Stomach (tissue), 8 donors: ENCODE measurements at regions not wholly inside any gene's neighbourhood (a gene's known extent, or its start where the extent isn't known, plus 50 kb on each side); places are given as distances from the start of the nearest gene placed in this dataset.

Experiments used
- DNase-seq, 2 donors: peaks; one replicate each; pipeline versions ENCODE4 v3.0.0 to v3.0.0-alpha.2; 2013 to 2019
- H3K27ac ChIP-seq, 5 donors: fragments of 200-600 bp in 4 of 5; sonication (generic) in 4 of 5; one replicate each; pipeline ENCODE4 v1.5.1; 2013 to 2019; ENCODE audit warnings: mild to moderate bottlenecking in 1 of 5, moderate library complexity in 1 of 5
- H3K27me3 ChIP-seq, 3 donors: fragments of 200-600 bp; sonication (generic); one replicate each; pipeline ENCODE4 v1.5.1; 2017 to 2019; ENCODE audit warnings: mixed run types in 1 of 3
- H3K36me3 ChIP-seq, 4 donors: fragments of 200-600 bp; sonication (generic); 1 replicate in 3 of 4; 2 replicates in 1 of 4; pipeline ENCODE4 v1.5.1; 2016 to 2019
- H3K4me1 ChIP-seq, 4 donors: fragments of 200-600 bp; sonication (generic); one replicate each; pipeline ENCODE4 v1.5.1; 2016 to 2019
- H3K4me3 ChIP-seq, 4 donors: fragments of 200-600 bp; sonication (generic) in 3 of 4; one replicate each; pipeline ENCODE4 v1.5.1; 2016 to 2019; ENCODE audit warnings: mild to moderate bottlenecking in 1 of 4
- H3K9me3 ChIP-seq, 4 donors: fragments of 200-600 bp; sonication (generic); one replicate each; pipeline ENCODE4 v1.5.1; 2016 to 2019
- CTCF ChIP-seq, 7 experiments: fragments of 450-650 bp in 4 of 7; fragments of 200-600 bp in 3 of 7; sonication (generic) in 3 of 7; IDR thresholded peaks; one replicate each; pipeline ENCODE4 v1.5.1; 2016 to 2019; ENCODE audit warnings: antibody characterized with exemption in 7 of 7, control low read depth in 2 of 7, mild to moderate bottlenecking in 1 of 7
- EP300 ChIP-seq: sonication (generic); formaldehyde crosslinking; IDR thresholded peaks from one replicate; pipeline ENCODE4 v1.6.1; 2017; ENCODE audit warnings: antibody characterized with exemption
- POLR2A ChIP-seq, 4 donors: fragments of 450-650 bp; IDR thresholded peaks; one replicate each; pipeline ENCODE4 v1.6.1; 2016; ENCODE audit warnings: antibody characterized with exemption in 4 of 4, control low read depth in 2 of 4, mild to moderate bottlenecking in 1 of 4, moderate library complexity in 1 of 4
- POLR2AphosphoS5 ChIP-seq, 3 donors: sonication (generic); formaldehyde crosslinking; IDR thresholded peaks; one replicate each; pipeline ENCODE4 v1.6.1; 2016; ENCODE audit warnings: antibody characterized with exemption in 3 of 3
- WGBS, 5 donors: extraction: QIAGEN DNeasy Blood & Tissue Kit in 3 of 5; methylation state at CpG; one replicate each; pipeline versions ENCODE4 v1.1.5 to v1.1.7; 2013 to 2018; 5-methylcytosine and 5-hydroxymethylcytosine counted together
- intact Hi-C: fragments of 100-400 bp; cut with DNase I; formaldehyde crosslinking; loops from one replicate; pipeline ENCODE4 v1.15.1; 2023; ENCODE audit warnings: low total_unique reads
- donor health status: healthy with polysubstance abuse.
- donor health status: Bipolar disorder and iron deficiency.
- donor health status: healthy.

GRCh38 chr19:31068268-31068667 is 281.0 kb downstream of the TSHZ3 start:
- DNase-seq, result no peak
- H3K9me3 ChIP-seq, result no peaks in the 10 kb centered on the region
- peaks cover 0 to 4% (median 0%) of the 10 kb centered on the region in 4 donors for H3K4me1 ChIP-seq
- intact Hi-C loops, result no loop called here
- H3K27ac ChIP-seq, result no peak overlapping the region
- H3K36me3 ChIP-seq, result no peaks in the 10 kb centered on the region
- TF ChIP-seq CTCF (IDR thresholded peaks at IDR 0.05) (no peak), EP300 (no peak), POLR2AphosphoS5 (IDR thresholded peaks at IDR 0.05) (no peak), POLR2A (IDR thresholded peaks at IDR 0.05) (no peak)
- WGBS, 5 donors, result 71 to 82% (median 75%) methylated on average over 6 of the region's 6 CpGs
- H3K4me3 ChIP-seq, result no peak overlapping the region
- peaks cover 0 to 21% (median 0%) of the 10 kb centered on the region in 3 donors for H3K27me3 ChIP-seq

GRCh38 chr19:31066385-31066784 is 282.9 kb downstream of the TSHZ3 start:
- H3K9me3 ChIP-seq, result no peaks in the 10 kb centered on the region
- no peaks in the 10 kb centered on the region for H3K36me3 ChIP-seq
- 68 to 74% (median 72%) methylated on average over 9 of the region's 9 CpGs for WGBS, 5 donors
- H3K27ac ChIP-seq, result no peak overlapping the region
- H3K27me3 ChIP-seq, result peaks cover 0 to 15% (median 0%) of the 10 kb centered on the region in 3 donors
- TF ChIP-seq CTCF (IDR thresholded peaks at IDR 0.05), result no peak
- TF ChIP-seq EP300, result no peak
- no peak for TF ChIP-seq POLR2A (IDR thresholded peaks at IDR 0.05)
- no peak for TF ChIP-seq POLR2AphosphoS5 (IDR thresholded peaks at IDR 0.05)
- H3K4me3 ChIP-seq, result no peak overlapping the region
- intact Hi-C loops, result no loop called here
- H3K4me1 ChIP-seq, result peaks cover 0 to 4% (median 0%) of the 10 kb centered on the region in 4 donors
- DNase-seq, result peak in 1 of 2 donors; percentile 6

GRCh38 chr19:31064491-31064890 is 284.7 kb downstream of the TSHZ3 start:
- Histone ChIP-seq H3K27ac (no peak overlapping the region), H3K4me3 (no peak overlapping the region), H3K9me3 (no peaks in the 10 kb centered on the region), H3K36me3 (no peaks in the 10 kb centered on the region), H3K4me1 (peaks cover 0 to under 1% (median 0%) of the 10 kb centered on the region in 4 donors), H3K27me3 (peaks cover 0 to 10% (median 0%) of the 10 kb centered on the region in 3 donors)
- 71 to 80% (median 74%) methylated on average over 9 of the region's 9 CpGs for WGBS, 5 donors
- DNase-seq, result no peak
- no peak for TF ChIP-seq CTCF (IDR thresholded peaks at IDR 0.05)
- no peak for TF ChIP-seq POLR2A (IDR thresholded peaks at IDR 0.05)
- no peak for TF ChIP-seq POLR2AphosphoS5 (IDR thresholded peaks at IDR 0.05)
- no peak for TF ChIP-seq EP300
- intact Hi-C loops, result no loop called here

GRCh38 chr19:31058676-31059340 is 290.4 kb downstream of the TSHZ3 start:
- no peak overlapping the region for H3K4me3 ChIP-seq
- TF ChIP-seq POLR2AphosphoS5 (IDR thresholded peaks at IDR 0.05) (no peak), CTCF (IDR thresholded peaks at IDR 0.05) (no peak)
- H3K36me3 ChIP-seq, result no peaks in the 10 kb centered on the region
- DNase-seq, result no peak
- no peak overlapping the region for H3K27ac ChIP-seq
- intact Hi-C loops, result no loop called here
- H3K4me1 ChIP-seq, result no peaks in the 10 kb centered on the region
- 66 to 88% (median 69%) methylated on average over 2 to 3 of the region's 3 CpGs for WGBS, 5 donors
- H3K9me3 ChIP-seq, result peaks cover 0 to 4% (median 1%) of the 10 kb centered on the region in 4 donors
- H3K27me3 ChIP-seq, result no peaks in the 10 kb centered on the region
